ENCODE measurements at regions not wholly inside any gene's neighbourhood (a gene's known extent, or its start where the extent isn't known, plus 50 kb on each side); places are given as distances from the start of the nearest gene placed in this dataset.

DNA sequence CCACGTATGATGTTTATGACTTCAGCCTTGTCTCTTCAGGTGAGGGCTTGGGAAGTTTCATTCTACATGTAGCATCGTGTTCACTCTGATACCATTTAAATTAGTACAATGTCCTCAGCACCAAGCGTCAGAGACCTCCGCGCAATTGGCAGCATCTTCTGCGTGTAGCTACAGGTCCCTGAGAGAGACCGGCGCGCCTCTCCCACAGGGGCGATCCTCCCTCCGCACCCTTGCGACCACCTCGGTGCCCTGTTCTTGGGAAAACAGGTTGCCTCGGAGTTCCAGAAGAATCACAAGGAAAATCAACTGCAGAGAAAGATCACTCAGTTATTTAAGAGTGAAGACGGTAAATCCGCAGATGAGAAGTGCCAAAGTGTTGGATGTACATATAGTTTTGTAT lies 206.2 kb downstream of the GATA3 start:
- H3K4me2 ChIP-seq (ENCODE audit: low read depth, low read length, poor library complexity, severe bottlenecking), result no peak overlapping the region
- H3K9ac ChIP-seq (ENCODE audit: low read length), result no peak overlapping the region
- H3F3A ChIP-seq (ENCODE audit: insufficient read depth), result no peaks in the 10 kb centered on the region
- H3K27ac ChIP-seq (ENCODE audit: low read depth, low read length), result no peak overlapping the region
- no peaks in the 10 kb centered on the region for H3K79me2 ChIP-seq (ENCODE audit: insufficient read depth, low read length)
- no peak overlapping the region for H2AFZ ChIP-seq (ENCODE audit: low read depth, low read length, severe bottlenecking)
- no peaks in the 10 kb centered on the region for H4K20me1 ChIP-seq (ENCODE audit: low read depth, low read length)
- H3K4me3 ChIP-seq (ENCODE audit: insufficient read depth, low read length, poor library complexity, severe bottlenecking), result no peak overlapping the region
- H3K36me3 ChIP-seq (ENCODE audit: low read length), result no peaks in the 10 kb centered on the region
- no peaks in the 10 kb centered on the region for H3K27me3 ChIP-seq (ENCODE audit: low read length)
- no peaks in the 10 kb centered on the region for H3K9me3 ChIP-seq (ENCODE audit: insufficient read depth, low read length)
- TF ChIP-seq, protein P1, sequence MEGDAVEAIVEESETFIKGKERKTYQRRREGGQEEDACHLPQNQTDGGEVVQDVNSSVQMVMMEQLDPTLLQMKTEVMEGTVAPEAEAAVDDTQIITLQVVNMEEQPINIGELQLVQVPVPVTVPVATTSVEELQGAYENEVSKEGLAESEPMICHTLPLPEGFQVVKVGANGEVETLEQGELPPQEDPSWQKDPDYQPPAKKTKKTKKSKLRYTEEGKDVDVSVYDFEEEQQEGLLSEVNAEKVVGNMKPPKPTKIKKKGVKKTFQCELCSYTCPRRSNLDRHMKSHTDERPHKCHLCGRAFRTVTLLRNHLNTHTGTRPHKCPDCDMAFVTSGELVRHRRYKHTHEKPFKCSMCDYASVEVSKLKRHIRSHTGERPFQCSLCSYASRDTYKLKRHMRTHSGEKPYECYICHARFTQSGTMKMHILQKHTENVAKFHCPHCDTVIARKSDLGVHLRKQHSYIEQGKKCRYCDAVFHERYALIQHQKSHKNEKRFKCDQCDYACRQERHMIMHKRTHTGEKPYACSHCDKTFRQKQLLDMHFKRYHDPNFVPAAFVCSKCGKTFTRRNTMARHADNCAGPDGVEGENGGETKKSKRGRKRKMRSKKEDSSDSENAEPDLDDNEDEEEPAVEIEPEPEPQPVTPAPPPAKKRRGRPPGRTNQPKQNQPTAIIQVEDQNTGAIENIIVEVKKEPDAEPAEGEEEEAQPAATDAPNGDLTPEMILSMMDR (IDR thresholded peaks at IDR 0.05; ENCODE audit: insufficient read depth, low read length, poor library complexity, severe bottlenecking), result no peak
- TF ChIP-seq EZH2phosphoT487 (conservative IDR thresholded peaks at IDR 0.05; ENCODE audit: low read length), result no peak
- H3K9me2 ChIP-seq (replicated peaks; ENCODE audit: insufficient read depth, low read length), result no peaks in the 10 kb centered on the region

DNA sequence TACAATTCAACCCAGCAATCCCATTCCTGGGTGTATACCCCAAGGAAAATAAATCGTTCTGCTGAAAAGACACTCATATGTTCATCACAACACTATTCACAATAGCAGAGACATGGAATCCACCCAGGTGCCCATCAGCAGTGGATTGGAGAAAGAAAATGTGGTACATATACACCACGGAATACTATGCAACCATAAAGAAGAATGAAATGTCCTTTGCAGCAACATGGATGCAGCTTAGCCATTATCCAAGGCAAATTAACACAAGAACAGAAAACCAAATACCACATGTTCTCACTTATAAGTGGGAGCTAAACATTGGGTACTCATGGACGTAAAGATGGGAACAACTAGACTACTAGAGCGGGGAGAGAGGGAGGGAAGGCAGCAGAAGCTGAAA lies 207.8 kb downstream of the GATA3 start:
- H3K27ac ChIP-seq (ENCODE audit: low read depth, low read length), result no peak overlapping the region
- H4K20me1 ChIP-seq (ENCODE audit: low read depth, low read length), result no peaks in the 10 kb centered on the region
- no peak for TF ChIP-seq EZH2phosphoT487 (conservative IDR thresholded peaks at IDR 0.05; ENCODE audit: low read length)
- TF ChIP-seq, protein P1 (IDR thresholded peaks at IDR 0.05; ENCODE audit: insufficient read depth, low read length, poor library complexity, severe bottlenecking), result no peak
- no peaks in the 10 kb centered on the region for H3K36me3 ChIP-seq (ENCODE audit: low read length)
- H3F3A ChIP-seq (ENCODE audit: insufficient read depth), result no peaks in the 10 kb centered on the region
- H3K79me2 ChIP-seq (ENCODE audit: insufficient read depth, low read length), result no peaks in the 10 kb centered on the region
- H3K27me3 ChIP-seq (ENCODE audit: low read length), result no peaks in the 10 kb centered on the region
- no peaks in the 10 kb centered on the region for H3K9me2 ChIP-seq (replicated peaks; ENCODE audit: insufficient read depth, low read length)
- H2AFZ ChIP-seq (ENCODE audit: low read depth, low read length, severe bottlenecking), result no peak overlapping the region
- no peak overlapping the region for H3K4me2 ChIP-seq (ENCODE audit: low read depth, low read length, poor library complexity, severe bottlenecking)
- H3K4me3 ChIP-seq (ENCODE audit: insufficient read depth, low read length, poor library complexity, severe bottlenecking), result no peak overlapping the region
- no peak overlapping the region for H3K9ac ChIP-seq (ENCODE audit: low read length)
- H3K9me3 ChIP-seq (ENCODE audit: insufficient read depth, low read length), result no peaks in the 10 kb centered on the region

DNA sequence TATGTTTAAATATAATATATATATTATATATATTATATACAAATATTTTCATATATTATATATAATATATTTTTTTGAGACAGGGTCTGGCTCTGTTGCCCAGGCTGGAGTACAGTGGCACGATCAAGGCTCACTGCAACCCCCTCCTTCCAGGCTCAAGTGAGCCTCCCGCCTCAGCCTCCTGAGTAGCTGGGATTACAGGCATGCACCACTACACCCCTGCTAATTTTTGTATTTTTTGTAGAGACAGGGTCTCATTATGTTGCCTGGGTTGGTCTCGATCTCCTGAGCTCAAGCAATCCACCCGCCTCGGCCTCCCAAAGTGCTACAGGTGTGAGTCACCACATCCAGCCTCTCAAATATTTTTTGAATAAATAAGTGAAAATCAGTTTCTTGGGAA lies 215.5 kb downstream of the GATA3 start:
- Histone ChIP-seq H3K36me3 (ENCODE audit: low read length) (no peaks in the 10 kb centered on the region), H3K4me2 (ENCODE audit: low read depth, low read length, poor library complexity, severe bottlenecking) (no peak overlapping the region), H4K20me1 (ENCODE audit: low read depth, low read length) (no peaks in the 10 kb centered on the region), H3F3A (ENCODE audit: insufficient read depth) (no peaks in the 10 kb centered on the region), H3K27me3 (ENCODE audit: low read length) (no peaks in the 10 kb centered on the region), H3K9ac (ENCODE audit: low read length) (no peak overlapping the region), H3K9me3 (ENCODE audit: insufficient read depth, low read length) (no peaks in the 10 kb centered on the region), H2AFZ (ENCODE audit: low read depth, low read length, severe bottlenecking) (no peak overlapping the region), H3K4me3 (ENCODE audit: insufficient read depth, low read length, poor library complexity, severe bottlenecking) (no peak overlapping the region), H3K9me2 (replicated peaks; ENCODE audit: insufficient read depth, low read length) (no peaks in the 10 kb centered on the region), H3K79me2 (ENCODE audit: insufficient read depth, low read length) (no peaks in the 10 kb centered on the region), H3K27ac (ENCODE audit: low read depth, low read length) (no peak overlapping the region)
- no peak for TF ChIP-seq EZH2phosphoT487 (conservative IDR thresholded peaks at IDR 0.05; ENCODE audit: low read length)
- TF ChIP-seq, protein P1 (IDR thresholded peaks at IDR 0.05; ENCODE audit: insufficient read depth, low read length, poor library complexity, severe bottlenecking), result no peak
